ENCODE measurements at regions not wholly inside any gene's neighbourhood (a gene's known extent, or its start where the extent isn't known, plus 50 kb on each side); places are given as distances from the start of the nearest gene placed in this dataset.

DNA sequence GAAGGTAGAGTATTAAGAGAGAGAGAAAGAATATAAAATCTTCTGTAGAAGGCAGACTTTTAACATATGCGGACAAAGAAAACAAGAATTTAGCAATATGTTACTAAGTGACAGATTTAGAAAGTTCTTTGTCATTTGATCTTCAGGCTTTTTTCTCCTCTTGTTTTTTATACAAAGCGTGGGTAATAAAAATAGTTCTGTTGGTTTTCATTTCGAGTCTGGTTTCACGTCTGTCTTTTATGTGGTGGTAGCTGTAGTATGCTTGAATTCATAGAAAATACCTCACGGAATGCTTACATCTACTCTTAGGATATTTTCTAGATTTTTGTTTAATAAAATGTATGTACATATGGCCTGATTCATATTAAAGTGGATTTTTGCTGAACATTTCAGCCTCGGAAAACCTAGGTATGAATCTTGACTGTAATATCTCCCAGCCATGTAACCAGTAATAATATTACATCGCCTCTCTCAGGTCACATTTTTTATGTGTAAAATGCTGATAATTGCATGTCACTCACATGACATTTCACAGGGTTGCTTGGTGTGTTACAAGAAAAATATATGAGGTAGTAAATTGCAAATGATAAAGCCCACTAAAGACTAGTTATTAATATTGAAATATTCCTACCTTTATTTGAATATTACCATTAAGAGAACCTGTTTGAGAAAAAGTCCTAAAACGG is 72.5 kb upstream of the TAF11L2 start:
- Histone ChIP-seq H3K9me2 (replicated peaks; ENCODE audit: control insufficient read depth, low read length) (no peaks in the 10 kb centered on the region), H3K4me2 (ENCODE audit: low read length) (no peak overlapping the region), H3K4me1 (ENCODE audit: control insufficient read depth, low read length) (no peaks in the 10 kb centered on the region), H3F3A (ENCODE audit: control insufficient read depth, insufficient read depth) (no peaks in the 10 kb centered on the region), H3K36me3 (ENCODE audit: control insufficient read depth, low read length) (no peaks in the 10 kb centered on the region), H3K9me3 (ENCODE audit: control insufficient read depth, insufficient read depth, low read length) (no peaks in the 10 kb centered on the region), H4K20me1 (ENCODE audit: control insufficient read depth, insufficient read depth, low read depth, low read length) (no peaks in the 10 kb centered on the region), H3K27ac (ENCODE audit: low read depth, low read length) (no peak overlapping the region), H3K27me3 (ENCODE audit: control insufficient read depth, low read length) (no peaks in the 10 kb centered on the region), H3K4me3 (ENCODE audit: low read length) (no peak overlapping the region), H3K79me2 (ENCODE audit: control insufficient read depth, low read length) (no peaks in the 10 kb centered on the region)
- TF ChIP-seq CTCF (IDR thresholded peaks at IDR 0.05; ENCODE audit: low read depth, low read length, poor library complexity, severe bottlenecking) (no peak), EZH2phosphoT487 (IDR thresholded peaks at IDR 0.05; ENCODE audit: borderline replicate concordance, low read length) (no peak)

DNA sequence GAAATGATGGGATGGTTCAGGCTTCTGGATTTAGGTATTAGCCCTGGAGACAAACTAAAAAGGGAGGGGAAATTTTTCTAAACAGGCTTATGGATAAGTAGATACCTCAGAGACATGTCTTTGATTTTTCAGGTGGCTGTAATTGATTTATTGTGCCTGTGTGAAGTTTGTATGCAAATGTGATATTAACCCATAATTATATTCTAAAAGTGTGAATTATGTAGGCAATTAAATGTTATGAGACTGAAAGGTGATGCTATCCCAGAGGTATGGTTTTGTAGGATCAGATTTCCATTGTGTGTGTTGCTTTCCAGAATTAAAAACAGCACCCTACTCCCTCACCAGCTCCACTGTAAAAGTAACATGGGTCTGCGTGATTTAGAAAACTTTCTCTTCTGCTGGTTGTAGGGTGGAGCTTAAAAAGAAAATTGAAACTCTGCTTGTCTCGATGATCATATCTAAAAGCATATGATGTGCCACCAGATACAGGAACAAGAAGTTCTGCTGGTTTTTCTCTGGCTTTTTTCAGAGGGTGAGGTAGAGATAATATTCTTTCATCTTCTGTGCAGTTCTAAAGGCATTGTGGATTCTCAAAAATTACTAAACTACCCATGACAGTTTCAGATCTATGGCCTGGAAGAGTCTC is 71.8 kb upstream of the TAF11L2 start:
- Histone ChIP-seq H3K9me2 (replicated peaks; ENCODE audit: control insufficient read depth, low read length) (no peaks in the 10 kb centered on the region), H3K79me2 (ENCODE audit: control insufficient read depth, low read length) (no peaks in the 10 kb centered on the region), H3K36me3 (ENCODE audit: control insufficient read depth, low read length) (no peaks in the 10 kb centered on the region), H3K27ac (ENCODE audit: low read depth, low read length) (no peak overlapping the region), H3K27me3 (ENCODE audit: control insufficient read depth, low read length) (no peaks in the 10 kb centered on the region), H3K9me3 (ENCODE audit: control insufficient read depth, insufficient read depth, low read length) (no peaks in the 10 kb centered on the region), H3K4me3 (ENCODE audit: low read length) (no peak overlapping the region), H3F3A (ENCODE audit: control insufficient read depth, insufficient read depth) (no peaks in the 10 kb centered on the region), H3K4me2 (ENCODE audit: low read length) (no peak overlapping the region), H4K20me1 (ENCODE audit: control insufficient read depth, insufficient read depth, low read depth, low read length) (no peaks in the 10 kb centered on the region), H3K4me1 (ENCODE audit: control insufficient read depth, low read length) (peaks cover 3% of the 10 kb centered on the region)
- TF ChIP-seq CTCF (IDR thresholded peaks at IDR 0.05; ENCODE audit: low read depth, low read length, poor library complexity, severe bottlenecking) (no peak), EZH2phosphoT487 (IDR thresholded peaks at IDR 0.05; ENCODE audit: borderline replicate concordance, low read length) (no peak)

DNA sequence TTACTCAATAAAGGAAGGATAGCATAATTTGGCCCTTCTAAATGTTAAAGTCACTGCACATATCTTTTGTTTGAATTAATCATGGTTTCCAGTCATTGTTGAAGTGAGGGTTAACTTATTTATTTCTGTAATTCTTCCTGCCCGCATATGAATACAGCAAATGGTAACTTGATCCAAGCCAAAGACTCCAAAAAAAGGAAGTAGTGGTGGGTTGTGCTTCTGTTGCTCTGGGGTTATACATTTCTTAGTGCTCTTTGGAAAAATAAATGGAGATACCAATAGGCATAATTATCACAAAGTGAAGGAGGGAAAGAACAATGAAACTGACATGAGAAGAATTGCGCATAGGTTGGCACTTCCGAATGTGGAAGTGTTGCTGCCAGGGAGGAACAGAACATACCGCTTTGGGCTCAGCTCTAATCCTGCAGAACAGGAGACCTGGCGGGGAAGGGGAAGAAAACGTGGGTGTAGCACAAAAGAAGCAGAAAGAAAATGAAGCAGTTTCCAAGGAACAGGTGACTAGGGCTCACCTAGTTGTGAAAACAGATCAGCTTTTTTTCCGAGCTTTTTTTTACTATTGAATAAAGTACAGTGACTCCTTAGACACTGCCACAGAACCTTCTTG is 69.7 kb upstream of the TAF11L2 start:
- TF ChIP-seq EZH2phosphoT487 (IDR thresholded peaks at IDR 0.05; ENCODE audit: borderline replicate concordance, low read length) (no peak), CTCF (IDR thresholded peaks at IDR 0.05; ENCODE audit: low read depth, low read length, poor library complexity, severe bottlenecking) (no peak)

More for the DNA sequence above, 69.7 kb upstream of the TAF11L2 start:
- Histone ChIP-seq H3K27ac (ENCODE audit: low read depth, low read length) (no peak overlapping the region), H3K4me1 (ENCODE audit: control insufficient read depth, low read length) (peaks cover 23% of the 10 kb centered on the region), H3K4me3 (ENCODE audit: low read length) (no peak overlapping the region), H3K36me3 (ENCODE audit: control insufficient read depth, low read length) (no peaks in the 10 kb centered on the region), H3K9me2 (replicated peaks; ENCODE audit: control insufficient read depth, low read length) (no peaks in the 10 kb centered on the region), H3K4me2 (ENCODE audit: low read length) (no peak overlapping the region), H4K20me1 (ENCODE audit: control insufficient read depth, insufficient read depth, low read depth, low read length) (no peaks in the 10 kb centered on the region), H3K79me2 (ENCODE audit: control insufficient read depth, low read length) (no peaks in the 10 kb centered on the region), H3K9me3 (ENCODE audit: control insufficient read depth, insufficient read depth, low read length) (no peaks in the 10 kb centered on the region), H3F3A (ENCODE audit: control insufficient read depth, insufficient read depth) (0 out of 2 replicates have a peak, but pooled peaks cover 2% of the 10 kb centered on the region), H3K27me3 (ENCODE audit: control insufficient read depth, low read length) (no peaks in the 10 kb centered on the region)

Data from DOHH2 (cell line).